SK-N-SH treated with all-trans-retinoic acid at 6 μM for 48 hours (cell line): ENCODE measurements at regions not wholly inside any gene's neighbourhood (a gene's known extent, or its start where the extent isn't known, plus 50 kb on each side); places are given as distances from the start of the nearest gene placed in this dataset.

Source experiments
- ATAC-seq: fragments of 200-7000 bp; cut with Tn5 transposase; 3 replicates; pipeline ENCODE4 v1.9.1; 2020; ENCODE audit warnings: mild to moderate bottlenecking, moderate library complexity
- ARNTL ChIP-seq: fragments of 450-650 bp; formaldehyde crosslinking; IDR thresholded peaks from 2 replicates; pipeline ENCODE4 v1.5.0; 2020; ENCODE audit warnings: low read depth, mild to moderate bottlenecking, moderate library complexity, borderline replicate concordance
- BACH2 ChIP-seq: fragments of 250-450 bp; sonication (Bioruptor Pico); IDR thresholded peaks from 2 replicates; pipeline ENCODE4 v1.9.0; 2021; ENCODE audit warnings: mild to moderate bottlenecking, borderline replicate concordance
- CSDC2 ChIP-seq: fragments of 250-450 bp; sonication (Bioruptor Pico); IDR thresholded peaks from 2 replicates; pipeline ENCODE4 v1.5.0; 2020; ENCODE audit warnings: mild to moderate bottlenecking, moderate library complexity
- GLIS3 ChIP-seq: fragments of 250-450 bp; sonication (Bioruptor Pico); IDR thresholded peaks from 2 replicates; pipeline ENCODE4 v1.5.0; 2020; ENCODE audit warnings: mild to moderate bottlenecking, moderate library complexity
- ISL1 ChIP-seq: fragments of 250-450 bp; sonication (Bioruptor Pico); IDR thresholded peaks from 2 replicates; pipeline ENCODE4 v2.1.2; 2022; ENCODE audit warnings: mild to moderate bottlenecking, moderate library complexity
- OSR1 ChIP-seq: fragments of 250-450 bp; sonication (Bioruptor Pico); IDR thresholded peaks from 2 replicates; pipeline ENCODE4 v1.8.0; 2022; ENCODE audit warnings: moderate library complexity, mild to moderate bottlenecking, inconsistent platforms
- PPARA ChIP-seq: fragments of 250-450 bp; sonication (Bioruptor Pico); IDR thresholded peaks from 2 replicates; pipeline ENCODE4 v1.5.0; 2020; ENCODE audit warnings: mild to moderate bottlenecking, borderline replicate concordance
- RARB ChIP-seq: fragments of 250-450 bp; sonication (Bioruptor Pico); IDR thresholded peaks from 2 replicates; pipeline ENCODE4 v1.8.0; 2021; ENCODE audit warnings: mild to moderate bottlenecking, moderate library complexity
- SNAI2 ChIP-seq: fragments of 250-450 bp; sonication (Bioruptor Pico); IDR thresholded peaks from 2 replicates; pipeline ENCODE4 v1.5.0; 2020; ENCODE audit warnings: mild to moderate bottlenecking, moderate library complexity
- TCF4 ChIP-seq: fragments of 250-450 bp; sonication (Bioruptor Pico); IDR thresholded peaks from 2 replicates; pipeline ENCODE4 v1.8.0; 2021; ENCODE audit warnings: mild to moderate bottlenecking, moderate library complexity, borderline replicate concordance
- TOX ChIP-seq: fragments of 250-450 bp; sonication (Bioruptor Pico); IDR thresholded peaks from 2 replicates; pipeline ENCODE4 v1.8.0; 2021; ENCODE audit warnings: mild to moderate bottlenecking, moderate library complexity, borderline replicate concordance
- ZC3H10 ChIP-seq: fragments of 250-450 bp; sonication (Bioruptor Pico); IDR thresholded peaks from 2 replicates; pipeline ENCODE4 v1.5.1; 2021; ENCODE audit warnings: mild to moderate bottlenecking, moderate library complexity
- ZNF565 ChIP-seq: fragments of 450-650 bp; formaldehyde crosslinking; conservative IDR thresholded peaks from 2 replicates; pipeline ENCODE4 v1.5.0; 2020; ENCODE audit warnings: low read depth, mild to moderate bottlenecking, moderate library complexity
- ZNF70 ChIP-seq: fragments of 450-650 bp; formaldehyde crosslinking; IDR thresholded peaks from 2 replicates; pipeline ENCODE4 v1.5.0; 2020; ENCODE audit warnings: mild to moderate bottlenecking, moderate library complexity
- TF ChIP-seq, protein P1 (sequence below): fragments of 250-450 bp; sonication (Bioruptor Pico); IDR thresholded peaks from 2 replicates; pipeline ENCODE4 v1.5.1; 2021; ENCODE audit warnings: mild to moderate bottlenecking, moderate library complexity
- TF ChIP-seq, protein P2 (sequence below): fragments of 250-450 bp; sonication (Bioruptor Pico); IDR thresholded peaks from 2 replicates; pipeline ENCODE4 v1.8.0; 2020; ENCODE audit warnings: mild to moderate bottlenecking, moderate library complexity, borderline replicate concordance
- TF ChIP-seq, protein P3 (sequence below): fragments of 250-450 bp; sonication (Bioruptor Pico); IDR thresholded peaks from 2 replicates; pipeline ENCODE4 v1.5.0; 2020; ENCODE audit warnings: mild to moderate bottlenecking, moderate library complexity
- TF ChIP-seq, protein P4 (sequence below): fragments of 250-450 bp; sonication (Bioruptor Pico); IDR thresholded peaks from 2 replicates; pipeline ENCODE4 v1.8.0; 2021; ENCODE audit warnings: low read depth, mild to moderate bottlenecking, moderate library complexity, borderline replicate concordance

DNA sequence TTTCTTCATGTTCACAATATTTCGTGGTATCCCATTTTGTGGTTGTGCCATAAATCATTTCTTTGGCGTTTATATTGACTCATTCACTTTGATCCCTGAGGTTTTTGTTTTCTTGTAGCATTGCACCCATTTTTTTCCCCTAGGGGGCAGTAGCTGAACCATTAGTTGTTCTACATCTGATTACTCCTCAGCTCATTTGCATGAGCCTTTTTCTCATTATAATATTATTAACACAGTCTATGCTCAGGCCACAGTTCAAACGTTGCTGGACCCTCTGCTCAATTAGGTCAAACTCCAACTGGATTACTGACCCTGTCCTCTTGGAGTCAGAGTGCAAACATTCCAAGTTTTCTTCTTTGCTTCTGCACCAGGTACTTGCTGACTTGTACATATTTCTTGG, 475.4 kb upstream of the SEL1L start:
- no peak for ATAC-seq
- TF ChIP-seq, protein P1, sequence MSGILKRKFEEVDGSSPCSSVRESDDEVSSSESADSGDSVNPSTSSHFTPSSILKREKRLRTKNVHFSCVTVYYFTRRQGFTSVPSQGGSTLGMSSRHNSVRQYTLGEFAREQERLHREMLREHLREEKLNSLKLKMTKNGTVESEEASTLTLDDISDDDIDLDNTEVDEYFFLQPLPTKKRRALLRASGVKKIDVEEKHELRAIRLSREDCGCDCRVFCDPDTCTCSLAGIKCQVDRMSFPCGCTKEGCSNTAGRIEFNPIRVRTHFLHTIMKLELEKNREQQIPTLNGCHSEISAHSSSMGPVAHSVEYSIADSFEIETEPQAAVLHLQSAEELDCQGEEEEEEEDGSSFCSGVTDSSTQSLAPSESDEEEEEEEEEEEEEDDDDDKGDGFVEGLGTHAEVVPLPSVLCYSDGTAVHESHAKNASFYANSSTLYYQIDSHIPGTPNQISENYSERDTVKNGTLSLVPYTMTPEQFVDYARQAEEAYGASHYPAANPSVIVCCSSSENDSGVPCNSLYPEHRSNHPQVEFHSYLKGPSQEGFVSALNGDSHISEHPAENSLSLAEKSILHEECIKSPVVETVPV, result no peak
- no peak for TF ChIP-seq GLIS3 (CRISPR knock-in tag)
- TF ChIP-seq CSDC2, result no peak
- no peak for TF ChIP-seq BACH2 (CRISPR knock-in tag)
- TF ChIP-seq PPARA, result no peak
- no peak for TF ChIP-seq ARNTL
- TF ChIP-seq, protein P2, sequence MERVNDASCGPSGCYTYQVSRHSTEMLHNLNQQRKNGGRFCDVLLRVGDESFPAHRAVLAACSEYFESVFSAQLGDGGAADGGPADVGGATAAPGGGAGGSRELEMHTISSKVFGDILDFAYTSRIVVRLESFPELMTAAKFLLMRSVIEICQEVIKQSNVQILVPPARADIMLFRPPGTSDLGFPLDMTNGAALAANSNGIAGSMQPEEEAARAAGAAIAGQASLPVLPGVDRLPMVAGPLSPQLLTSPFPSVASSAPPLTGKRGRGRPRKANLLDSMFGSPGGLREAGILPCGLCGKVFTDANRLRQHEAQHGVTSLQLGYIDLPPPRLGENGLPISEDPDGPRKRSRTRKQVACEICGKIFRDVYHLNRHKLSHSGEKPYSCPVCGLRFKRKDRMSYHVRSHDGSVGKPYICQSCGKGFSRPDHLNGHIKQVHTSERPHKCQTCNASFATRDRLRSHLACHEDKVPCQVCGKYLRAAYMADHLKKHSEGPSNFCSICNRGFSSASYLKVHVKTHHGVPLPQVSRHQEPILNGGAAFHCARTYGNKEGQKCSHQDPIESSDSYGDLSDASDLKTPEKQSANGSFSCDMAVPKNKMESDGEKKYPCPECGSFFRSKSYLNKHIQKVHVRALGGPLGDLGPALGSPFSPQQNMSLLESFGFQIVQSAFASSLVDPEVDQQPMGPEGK, result no peak
- TF ChIP-seq SNAI2 (CRISPR knock-in tag), result no peak
- TF ChIP-seq, protein P3, sequence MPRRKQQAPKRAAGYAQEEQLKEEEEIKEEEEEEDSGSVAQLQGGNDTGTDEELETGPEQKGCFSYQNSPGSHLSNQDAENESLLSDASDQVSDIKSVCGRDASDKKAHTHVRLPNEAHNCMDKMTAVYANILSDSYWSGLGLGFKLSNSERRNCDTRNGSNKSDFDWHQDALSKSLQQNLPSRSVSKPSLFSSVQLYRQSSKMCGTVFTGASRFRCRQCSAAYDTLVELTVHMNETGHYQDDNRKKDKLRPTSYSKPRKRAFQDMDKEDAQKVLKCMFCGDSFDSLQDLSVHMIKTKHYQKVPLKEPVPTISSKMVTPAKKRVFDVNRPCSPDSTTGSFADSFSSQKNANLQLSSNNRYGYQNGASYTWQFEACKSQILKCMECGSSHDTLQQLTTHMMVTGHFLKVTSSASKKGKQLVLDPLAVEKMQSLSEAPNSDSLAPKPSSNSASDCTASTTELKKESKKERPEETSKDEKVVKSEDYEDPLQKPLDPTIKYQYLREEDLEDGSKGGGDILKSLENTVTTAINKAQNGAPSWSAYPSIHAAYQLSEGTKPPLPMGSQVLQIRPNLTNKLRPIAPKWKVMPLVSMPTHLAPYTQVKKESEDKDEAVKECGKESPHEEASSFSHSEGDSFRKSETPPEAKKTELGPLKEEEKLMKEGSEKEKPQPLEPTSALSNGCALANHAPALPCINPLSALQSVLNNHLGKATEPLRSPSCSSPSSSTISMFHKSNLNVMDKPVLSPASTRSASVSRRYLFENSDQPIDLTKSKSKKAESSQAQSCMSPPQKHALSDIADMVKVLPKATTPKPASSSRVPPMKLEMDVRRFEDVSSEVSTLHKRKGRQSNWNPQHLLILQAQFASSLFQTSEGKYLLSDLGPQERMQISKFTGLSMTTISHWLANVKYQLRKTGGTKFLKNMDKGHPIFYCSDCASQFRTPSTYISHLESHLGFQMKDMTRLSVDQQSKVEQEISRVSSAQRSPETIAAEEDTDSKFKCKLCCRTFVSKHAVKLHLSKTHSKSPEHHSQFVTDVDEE (CRISPR knock-in tag), result no peak
- no peak for TF ChIP-seq ZC3H10 (CRISPR knock-in tag)
- no peak for TF ChIP-seq ISL1
- TF ChIP-seq, protein P4, sequence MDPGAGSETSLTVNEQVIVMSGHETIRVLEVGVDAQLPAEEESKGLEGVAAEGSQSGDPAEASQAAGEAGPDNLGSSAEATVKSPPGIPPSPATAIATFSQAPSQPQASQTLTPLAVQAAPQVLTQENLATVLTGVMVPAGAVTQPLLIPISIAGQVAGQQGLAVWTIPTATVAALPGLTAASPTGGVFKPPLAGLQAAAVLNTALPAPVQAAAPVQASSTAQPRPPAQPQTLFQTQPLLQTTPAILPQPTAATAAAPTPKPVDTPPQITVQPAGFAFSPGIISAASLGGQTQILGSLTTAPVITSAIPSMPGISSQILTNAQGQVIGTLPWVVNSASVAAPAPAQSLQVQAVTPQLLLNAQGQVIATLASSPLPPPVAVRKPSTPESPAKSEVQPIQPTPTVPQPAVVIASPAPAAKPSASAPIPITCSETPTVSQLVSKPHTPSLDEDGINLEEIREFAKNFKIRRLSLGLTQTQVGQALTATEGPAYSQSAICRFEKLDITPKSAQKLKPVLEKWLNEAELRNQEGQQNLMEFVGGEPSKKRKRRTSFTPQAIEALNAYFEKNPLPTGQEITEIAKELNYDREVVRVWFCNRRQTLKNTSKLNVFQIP, result no peak

DNA sequence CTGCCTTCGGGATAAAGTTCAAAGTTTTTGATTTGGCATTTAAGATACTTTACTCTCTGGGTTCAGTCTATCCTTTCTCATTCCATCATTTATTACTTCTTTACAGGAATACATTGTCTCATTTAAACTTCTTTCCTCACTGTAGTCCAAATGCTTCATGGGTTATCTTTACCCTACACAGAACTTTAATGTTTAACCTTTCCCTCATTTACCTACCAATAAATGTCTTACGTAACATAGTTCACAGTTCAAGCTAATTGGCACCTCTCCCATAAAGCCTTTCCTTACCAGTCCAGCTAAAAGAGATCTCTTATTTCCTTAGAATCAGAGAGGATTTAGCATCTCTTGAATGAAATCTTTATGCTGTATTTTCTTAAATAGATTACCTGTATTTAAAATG, 476.3 kb upstream of the SEL1L start:
- TF ChIP-seq ZC3H10 (CRISPR knock-in tag), result no peak
- no peak for TF ChIP-seq RARB (CRISPR knock-in tag)
- TF ChIP-seq, protein P4, result no peak
- TF ChIP-seq, protein P1, result no peak
- TF ChIP-seq ARNTL, result no peak
- no peak for TF ChIP-seq OSR1 (CRISPR knock-in tag)
- no peak for TF ChIP-seq ZNF565 (CRISPR knock-in tag)
- no peak for TF ChIP-seq ZNF70 (CRISPR knock-in tag)
- TF ChIP-seq, protein P3 (CRISPR knock-in tag), result no peak
- TF ChIP-seq, protein P2, result no peak
- no peak for TF ChIP-seq TOX
- TF ChIP-seq TCF4 (CRISPR knock-in tag), result no peak
- TF ChIP-seq BACH2 (CRISPR knock-in tag), result no peak
- TF ChIP-seq SNAI2 (CRISPR knock-in tag), result no peak
- ATAC-seq, result no peak
